GM11168 (cell line): ENCODE measurements at regions not wholly inside any gene's neighbourhood (a gene's known extent, or its start where the extent isn't known, plus 50 kb on each side); places are given as distances from the start of the nearest gene placed in this dataset.

ENCODE experiments used
- in situ Hi-C: fragments of 300-500 bp; cut with MboI; formaldehyde crosslinking; loops from one replicate; pipeline ENCODE4 v1.12.0; 2022; ENCODE audit warnings: low sequenced_read_pairs; ENCODE audit not compliant: unreplicated experiment

- in situ Hi-C loops = no loop called here
These were observed 623.5 kb downstream of the EPHA4 start for GRCh38 chr2:220948579-220948978.

GRCh38 chr2:220949466-220949865 is 622.6 kb downstream of the EPHA4 start:
- in situ Hi-C loops = no loop called here

GRCh38 chr2:220955776-220956175 is 616.3 kb downstream of the EPHA4 start:
- in situ Hi-C loops = no loop called here

- in situ Hi-C loops = no loop called here
These were observed 615.7 kb downstream of the EPHA4 start for GRCh38 chr2:220956429-220956828.

GRCh38 chr2:220959391-220959802 is 612.7 kb downstream of the EPHA4 start:
- in situ Hi-C loops = no loop called here

- in situ Hi-C loops = no loop called here
These were observed 610.8 kb downstream of the EPHA4 start for GRCh38 chr2:220961143-220961860.

- in situ Hi-C loops = no loop called here
These were observed 609.5 kb downstream of the EPHA4 start for GRCh38 chr2:220962556-220962955.

GRCh38 chr2:220963076-220963475 is 609.0 kb downstream of the EPHA4 start:
- in situ Hi-C loops = no loop called here

- in situ Hi-C loops = no loop called here
These were observed 608.2 kb downstream of the EPHA4 start for GRCh38 chr2:220963930-220964329.

- in situ Hi-C loops = no loop called here
These were observed 605.5 kb downstream of the EPHA4 start for GRCh38 chr2:220966636-220967035.

- in situ Hi-C loops = no loop called here
These were observed 602.8 kb downstream of the EPHA4 start for GRCh38 chr2:220969348-220969747.

GRCh38 chr2:220980966-220981675 is 591.0 kb downstream of the EPHA4 start:
- in situ Hi-C loops = no loop called here

- in situ Hi-C loops = no loop called here
These were observed 590.2 kb downstream of the EPHA4 start for GRCh38 chr2:220981926-220982325.

GRCh38 chr2:220985561-220985960 is 586.5 kb downstream of the EPHA4 start:
- in situ Hi-C loops = no loop called here

GRCh38 chr2:220987839-220988238 is 584.3 kb downstream of the EPHA4 start:
- in situ Hi-C loops = no loop called here

- in situ Hi-C loops = no loop called here
These were observed 580.1 kb downstream of the EPHA4 start for GRCh38 chr2:220991972-220992371.

- in situ Hi-C loops = no loop called here
These were observed 577.3 kb downstream of the EPHA4 start for GRCh38 chr2:220994846-220995245.

- in situ Hi-C loops = no loop called here
These were observed 576.5 kb downstream of the EPHA4 start for GRCh38 chr2:220995581-220995980.

- in situ Hi-C loops = no loop called here
These were observed 573.9 kb downstream of the EPHA4 start for GRCh38 chr2:220998156-220998555.

- in situ Hi-C loops = no loop called here
These were observed 572.7 kb downstream of the EPHA4 start for GRCh38 chr2:220999356-220999755.

GRCh38 chr2:221001381-221001801 is 570.7 kb downstream of the EPHA4 start:
- in situ Hi-C loops = no loop called here
